H9 (cell line): ENCODE measurements at regions not wholly inside any gene's neighbourhood (a gene's known extent, or its start where the extent isn't known, plus 50 kb on each side); places are given as distances from the start of the nearest gene placed in this dataset.

Source experiments
- DNase-seq: peaks from one replicate; pipeline ENCODE4 v3.0.0-alpha.2; 2017
- H2AFZ ChIP-seq: one replicate; pipeline ENCODE4 v1.6.1; 2013; ENCODE audit warnings: mild to moderate bottlenecking, low read length, control low read depth, moderate library complexity
- H2AK5ac ChIP-seq: 2 replicates; pipeline ENCODE4 v1.6.1; 2013; ENCODE audit warnings: low read length, control low read depth, mixed read lengths; ENCODE audit not compliant: insufficient read length
- H2BK120ac ChIP-seq: one replicate; pipeline ENCODE4 v1.6.1; 2013; ENCODE audit warnings: low read depth, mild to moderate bottlenecking, low read length, control low read depth, inconsistent platforms; ENCODE audit not compliant: poor library complexity, severe bottlenecking
- H2BK12ac ChIP-seq: 2 replicates; pipeline ENCODE4 v1.6.1; 2013; ENCODE audit warnings: low read length, control low read depth, mixed read lengths, low read depth; ENCODE audit not compliant: insufficient read length
- H2BK15ac ChIP-seq: 2 replicates; pipeline ENCODE4 v1.6.1; 2013; ENCODE audit warnings: low read depth, low read length, control low read depth
- H2BK20ac ChIP-seq: one replicate; pipeline ENCODE4 v1.6.1; 2013; ENCODE audit warnings: low read depth, mild to moderate bottlenecking, low read length, control low read depth, inconsistent platforms; ENCODE audit not compliant: poor library complexity, severe bottlenecking
- H2BK5ac ChIP-seq: 2 replicates; pipeline ENCODE4 v1.6.1; 2013; ENCODE audit warnings: low read length, control low read depth, mixed read lengths; ENCODE audit not compliant: insufficient read length
- H3K14ac ChIP-seq: 2 replicates; pipeline ENCODE4 v1.6.1; 2013; ENCODE audit warnings: low read length, control low read depth; ENCODE audit not compliant: insufficient read depth
- H3K18ac ChIP-seq: 2 replicates; pipeline ENCODE4 v1.6.1; 2013; ENCODE audit warnings: low read depth, mild to moderate bottlenecking, mixed read lengths, low read length, control low read depth; ENCODE audit not compliant: insufficient read length
- H3K23ac ChIP-seq: 2 replicates; pipeline ENCODE4 v1.6.1; 2013; ENCODE audit warnings: low read length, control low read depth, mixed read lengths, low read depth; ENCODE audit not compliant: insufficient read length
- H3K23me2 ChIP-seq: 2 replicates; pipeline ENCODE4 v1.6.1; 2013; ENCODE audit warnings: low read depth, mild to moderate bottlenecking, mixed read lengths, low read length, control low read depth; ENCODE audit not compliant: insufficient read length, poor library complexity, severe bottlenecking
- H3K27ac ChIP-seq: 2 replicates; pipeline ENCODE4 v1.5.1; 2013; ENCODE audit warnings: low read length, control low read depth, mixed read lengths, low read depth; ENCODE audit not compliant: insufficient read length
- H3K27me3 ChIP-seq: 2 replicates; pipeline ENCODE4 v1.6.1; 2013; ENCODE audit warnings: low read length, control low read depth, inconsistent platforms; ENCODE audit not compliant: insufficient read depth
- H3K4ac ChIP-seq: 2 replicates; pipeline ENCODE4 v1.6.1; 2013; ENCODE audit warnings: low read depth, mild to moderate bottlenecking, control low read depth, inconsistent platforms, low read length, moderate library complexity
- H3K4me1 ChIP-seq: 2 replicates; pipeline ENCODE4 v1.6.1; 2013; ENCODE audit warnings: low read length, control low read depth, inconsistent platforms; ENCODE audit not compliant: insufficient read depth
- H3K4me2 ChIP-seq: 2 replicates; pipeline ENCODE4 v1.6.1; 2013; ENCODE audit warnings: low read length, control low read depth, mixed read lengths; ENCODE audit not compliant: insufficient read length, insufficient read depth
- H3K56ac ChIP-seq: 2 replicates; pipeline ENCODE4 v1.6.1; 2013; ENCODE audit warnings: low read depth, mild to moderate bottlenecking, mixed read lengths, low read length, control low read depth; ENCODE audit not compliant: insufficient read length
- H3K79me1 ChIP-seq: 2 replicates; pipeline ENCODE4 v1.6.1; 2013; ENCODE audit warnings: low read depth, mild to moderate bottlenecking, moderate library complexity, low read length, control low read depth, inconsistent platforms; ENCODE audit not compliant: insufficient read depth, poor library complexity, severe bottlenecking
- H3K79me2 ChIP-seq: 2 replicates; pipeline ENCODE4 v1.6.1; 2013; ENCODE audit warnings: low read length, control low read depth, inconsistent platforms; ENCODE audit not compliant: insufficient read depth
- H3K9ac ChIP-seq: 2 replicates; pipeline ENCODE4 v1.6.1; 2013; ENCODE audit warnings: low read length, control low read depth, mixed read lengths; ENCODE audit not compliant: insufficient read length; ENCODE audit errors: extremely low read depth
- H3K9me3 ChIP-seq: one replicate; pipeline ENCODE4 v1.6.1; 2013; ENCODE audit warnings: low read depth, low read length, inconsistent platforms; ENCODE audit not compliant: control insufficient read depth
- H3T11ph ChIP-seq: one replicate; pipeline ENCODE4 v1.6.1; 2013; ENCODE audit warnings: mild to moderate bottlenecking, low read length, control low read depth, inconsistent platforms
- H4K20me1 ChIP-seq: one replicate; pipeline ENCODE4 v1.6.1; 2013; ENCODE audit not compliant: control insufficient read depth, insufficient read length, insufficient read depth
- H4K5ac ChIP-seq: 2 replicates; pipeline ENCODE4 v1.6.1; 2013; ENCODE audit warnings: low read depth, mild to moderate bottlenecking, mixed read lengths, low read length, control low read depth; ENCODE audit not compliant: insufficient read length
- H4K8ac ChIP-seq: replicated peaks from 2 replicates; pipeline ENCODE4 v1.6.1; 2013; ENCODE audit warnings: low read length, control low read depth, mixed read lengths, low read depth; ENCODE audit not compliant: insufficient read length
- H4K91ac ChIP-seq: 2 replicates; pipeline ENCODE4 v1.6.1; 2013; ENCODE audit warnings: low read depth, mild to moderate bottlenecking, moderate library complexity, mixed read lengths, low read length, control low read depth; ENCODE audit not compliant: insufficient read length
- H3K27ac Mint-ChIP-seq, 3 experiments: 2 replicates in 2 of 3; 3 replicates in 1 of 3; pipeline ENCODE4 v1.8.0; 2020 to 2021; ENCODE audit warnings: mixed read lengths in 3 of 3, mild to moderate bottlenecking in 1 of 3, moderate library complexity in 1 of 3
- H3K27me3 Mint-ChIP-seq: 2 replicates; pipeline ENCODE4 v1.8.0; 2021; ENCODE audit warnings: low read depth, mild to moderate bottlenecking, moderate library complexity, mixed read lengths
- H3K36me3 Mint-ChIP-seq, 3 experiments: 2 replicates in 2 of 3; 3 replicates in 1 of 3; pipeline ENCODE4 v1.8.0; 2020 to 2021; ENCODE audit warnings: low read depth in 3 of 3, mixed read lengths in 3 of 3; ENCODE audit not compliant: insufficient read depth in 1 of 3
- H3K4me1 Mint-ChIP-seq, 2 experiments: 2 replicates each; pipeline ENCODE4 v1.8.0; 2020; ENCODE audit warnings: mixed read lengths in 2 of 2
- H3K4me3 Mint-ChIP-seq, 2 experiments: 2 replicates in 1 of 2; 3 replicates in 1 of 2; pipeline ENCODE4 v1.8.0; 2020 to 2021; ENCODE audit warnings: mild to moderate bottlenecking in 2 of 2, mixed read lengths in 2 of 2, moderate library complexity in 1 of 2
- H3K9me3 Mint-ChIP-seq, 2 experiments: 2 replicates in 1 of 2; 3 replicates in 1 of 2; pipeline ENCODE4 v1.8.0; 2020; ENCODE audit warnings: mild to moderate bottlenecking in 2 of 2, mixed read lengths in 2 of 2, moderate library complexity in 1 of 2
- WGBS: extraction: QIAGEN DNeasy Blood & Tissue Kit; methylation state at CpG from one replicate; pipeline ENCODE4 v1.1.7; 2013; ENCODE audit warnings: missing lambda C conversion rate, low lambda C conversion rate, mixed read lengths; ENCODE audit not compliant: insufficient read length; ENCODE audit errors: extremely low coverage; 5-methylcytosine and 5-hydroxymethylcytosine counted together
- TF ChIP-seq, protein P1 (sequence below): fragments of 200-600 bp; sonication (generic); conservative IDR thresholded peaks from 3 replicates; pipeline ENCODE4 v1.8.0; 2021; ENCODE audit warnings: antibody characterized with exemption, mild to moderate bottlenecking

DNA sequence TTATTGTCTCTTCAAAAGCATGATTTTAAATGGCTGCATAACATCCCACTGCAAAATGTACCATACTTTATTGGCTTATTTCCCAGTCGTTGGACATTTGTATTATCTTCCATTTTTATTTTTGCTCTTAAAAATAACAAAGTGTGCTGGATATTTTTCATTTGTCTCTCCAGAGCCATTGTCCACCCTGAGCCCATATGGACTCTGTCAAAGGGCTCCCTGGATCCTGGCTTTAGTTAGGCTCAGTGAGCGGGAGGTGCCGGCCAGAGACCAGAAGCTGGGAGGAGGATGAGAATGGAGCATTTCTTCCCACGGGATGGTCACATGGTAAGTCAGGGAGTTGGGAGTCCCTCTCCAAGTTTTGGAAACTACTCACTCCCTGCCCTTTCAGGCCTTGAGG, 296.9 kb downstream of the NUAK1 start:
- no CpG with 5 or more reads among the region's 4 CpGs for WGBS
- Histone ChIP-seq H3K27ac (no peak overlapping the region), H3K9ac (no peak overlapping the region), H3K9me3 (no peaks in the 10 kb centered on the region), H3K18ac (no peak overlapping the region), H2BK120ac (no peak overlapping the region), H3K4me1 (no peaks in the 10 kb centered on the region), H4K5ac (no peak overlapping the region), H3K27me3 (no peaks in the 10 kb centered on the region), H4K91ac (no peak overlapping the region), H2BK5ac (no peak overlapping the region), H3K79me1 (no peaks in the 10 kb centered on the region), H2AFZ (no peak overlapping the region), H3K23ac (no peak overlapping the region), H3K56ac (no peak overlapping the region), H2AK5ac (no peak overlapping the region), H3K79me2 (no peaks in the 10 kb centered on the region), H3K14ac (no peak overlapping the region), H4K20me1 (no peaks in the 10 kb centered on the region), H3K4ac (no peak overlapping the region), H3K4me2 (no peak overlapping the region), H3T11ph (no peak overlapping the region), H2BK12ac (no peak overlapping the region), H2BK15ac (no peak overlapping the region), H3K23me2 (no peaks in the 10 kb centered on the region), H2BK20ac (no peak overlapping the region), H4K8ac (no peak overlapping the region)
- H3K9me3 Mint-ChIP-seq, result peaks cover 5 to 7% of the 10 kb centered on the region in 2 experiments
- no peak for DNase-seq
- H3K27me3 Mint-ChIP-seq, result no peaks in the 10 kb centered on the region; the same call in 1 of the 2 replicates
- H3K36me3 Mint-ChIP-seq, result peaks cover 0 to 7% (median 3%) of the 10 kb centered on the region in 3 experiments; a peak in 3 of 7 replicates
- H3K4me1 Mint-ChIP-seq, result 0 out of 4 replicates have a peak, but pooled peaks cover 0 to 2% of the 10 kb centered on the region in 2 experiments
- no peak overlapping the region for H3K27ac Mint-ChIP-seq
- H3K4me3 Mint-ChIP-seq, result no peak overlapping the region
- TF ChIP-seq, protein P1, sequence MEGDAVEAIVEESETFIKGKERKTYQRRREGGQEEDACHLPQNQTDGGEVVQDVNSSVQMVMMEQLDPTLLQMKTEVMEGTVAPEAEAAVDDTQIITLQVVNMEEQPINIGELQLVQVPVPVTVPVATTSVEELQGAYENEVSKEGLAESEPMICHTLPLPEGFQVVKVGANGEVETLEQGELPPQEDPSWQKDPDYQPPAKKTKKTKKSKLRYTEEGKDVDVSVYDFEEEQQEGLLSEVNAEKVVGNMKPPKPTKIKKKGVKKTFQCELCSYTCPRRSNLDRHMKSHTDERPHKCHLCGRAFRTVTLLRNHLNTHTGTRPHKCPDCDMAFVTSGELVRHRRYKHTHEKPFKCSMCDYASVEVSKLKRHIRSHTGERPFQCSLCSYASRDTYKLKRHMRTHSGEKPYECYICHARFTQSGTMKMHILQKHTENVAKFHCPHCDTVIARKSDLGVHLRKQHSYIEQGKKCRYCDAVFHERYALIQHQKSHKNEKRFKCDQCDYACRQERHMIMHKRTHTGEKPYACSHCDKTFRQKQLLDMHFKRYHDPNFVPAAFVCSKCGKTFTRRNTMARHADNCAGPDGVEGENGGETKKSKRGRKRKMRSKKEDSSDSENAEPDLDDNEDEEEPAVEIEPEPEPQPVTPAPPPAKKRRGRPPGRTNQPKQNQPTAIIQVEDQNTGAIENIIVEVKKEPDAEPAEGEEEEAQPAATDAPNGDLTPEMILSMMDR, result no peak
